ENCODE measurements at regions not wholly inside any gene's neighbourhood (a gene's known extent, or its start where the extent isn't known, plus 50 kb on each side); places are given as distances from the start of the nearest gene placed in this dataset.
"Not testable (repeated sequence)": the region's sequence is repeated elsewhere in the genome, so short reads cannot be mapped to it uniquely, and the experiment has no call there.

GRCh38 chrX:124271599-124271998 lies 60.9 kb upstream of the TEX13D start:
- in situ Hi-C loops (cut with MboI; ENCODE audit: low pct_unique_long_range_greater_than_20kb in 2 of 9, low sequenced_read_pairs in 9 of 9, unreplicated experiment in 9 of 9); H3K4me1 ChIP-seq (replicated peaks in 1 of 2); H3K27ac ChIP-seq; ATAC-seq (replicated peaks in 6 of 8); H3K4me3 ChIP-seq: not testable (repeated sequence)

- H3K27ac ChIP-seq: no peak overlapping the region
- H3K4me3 ChIP-seq: no peak overlapping the region
- H3K4me1 ChIP-seq (replicated peaks in 1 of 2): peaks cover 0 to 3% of the 10 kb centered on the region in 2 donors
- WGBS, 10 experiments: 0 to 76% (median 0%) methylated on average over 1 to 5 of the region's 5 CpGs; no CpG with 5 or more reads in 3 of the 10 experiments
- in situ Hi-C loops (cut with MboI; ENCODE audit: low pct_unique_long_range_greater_than_20kb in 2 of 9, low sequenced_read_pairs in 9 of 9, unreplicated experiment in 9 of 9): no loop called here
- ATAC-seq (replicated peaks in 6 of 8): peak in 3 of 8 experiments; percentile 58 to 96 (median 73)
Observed at GRCh38 chrX:124272370-124272982, 60.0 kb upstream of the TEX13D start.

- H3K4me3 ChIP-seq: no peak overlapping the region
- peaks cover 0 to 3% of the 10 kb centered on the region in 2 donors for H3K4me1 ChIP-seq (replicated peaks in 1 of 2)
- in situ Hi-C loops (cut with MboI; ENCODE audit: low pct_unique_long_range_greater_than_20kb in 2 of 9, low sequenced_read_pairs in 9 of 9, unreplicated experiment in 9 of 9): no loop called here
- peak in 7 of 8 experiments; percentile 14 to 70 (median 56) for ATAC-seq (replicated peaks in 6 of 8)
- WGBS, 10 experiments: 34 to 100% (median 79%) methylated on average over 1 to 10 of the region's 10 CpGs; no CpG with 5 or more reads in 7 of the 10 experiments
- H3K27ac ChIP-seq: no peak overlapping the region
Observed at GRCh38 chrX:124274438-124275181, 57.9 kb upstream of the TEX13D start.

- H3K4me1 ChIP-seq (replicated peaks in 1 of 2): peaks cover 0 to 3% of the 10 kb centered on the region in 2 donors
- no peak overlapping the region for H3K4me3 ChIP-seq
- in situ Hi-C loops (cut with MboI; ENCODE audit: low pct_unique_long_range_greater_than_20kb in 2 of 9, low sequenced_read_pairs in 9 of 9, unreplicated experiment in 9 of 9): no loop called here
- H3K27ac ChIP-seq: no peak overlapping the region
- no peak for ATAC-seq (replicated peaks in 6 of 8)
- 0 to 80% (median 45%) methylated on average over 1 to 2 of the region's 2 CpGs; no CpG with 5 or more reads in 6 of the 10 experiments for WGBS, 10 experiments
Observed at GRCh38 chrX:124275182-124275894, 57.1 kb upstream of the TEX13D start.

- in situ Hi-C loops (cut with MboI; ENCODE audit: low pct_unique_long_range_greater_than_20kb in 2 of 9, low sequenced_read_pairs in 9 of 9, unreplicated experiment in 9 of 9): no loop called here
- no peaks in the 10 kb centered on the region for H3K4me1 ChIP-seq (replicated peaks in 1 of 2)
- no peak overlapping the region for H3K4me3 ChIP-seq
- WGBS, 10 experiments: 0 to 100% (median 87%) methylated on average over 1 to 7 of the region's 8 CpGs; no CpG with 5 or more reads in 3 of the 10 experiments
- no peak overlapping the region for H3K27ac ChIP-seq
- ATAC-seq (replicated peaks in 6 of 8): no peak
Observed at GRCh38 chrX:124280294-124280902, 52.1 kb upstream of the TEX13D start.

- Histone ChIP-seq H3K27ac (no peak overlapping the region), H3K4me3 (no peak overlapping the region), H3K4me1 (replicated peaks in 1 of 2) (no peaks in the 10 kb centered on the region)
- in situ Hi-C loops (cut with MboI; ENCODE audit: low pct_unique_long_range_greater_than_20kb in 2 of 9, low sequenced_read_pairs in 9 of 9, unreplicated experiment in 9 of 9): no loop called here
- no peak for ATAC-seq (replicated peaks in 6 of 8)
- WGBS, 10 experiments: 30 to 50% (median 38%) methylated on average over 1 to 2 of the region's 2 CpGs; no CpG with 5 or more reads in 5 of the 10 experiments
Observed at GRCh38 chrX:124282580-124282979, 49.9 kb upstream of the TEX13D start.

All from motor neuron (in vitro differentiated cells).